ENCODE measurements at regions not wholly inside any gene's neighbourhood (a gene's known extent, or its start where the extent isn't known, plus 50 kb on each side); places are given as distances from the start of the nearest gene placed in this dataset.

DNA sequence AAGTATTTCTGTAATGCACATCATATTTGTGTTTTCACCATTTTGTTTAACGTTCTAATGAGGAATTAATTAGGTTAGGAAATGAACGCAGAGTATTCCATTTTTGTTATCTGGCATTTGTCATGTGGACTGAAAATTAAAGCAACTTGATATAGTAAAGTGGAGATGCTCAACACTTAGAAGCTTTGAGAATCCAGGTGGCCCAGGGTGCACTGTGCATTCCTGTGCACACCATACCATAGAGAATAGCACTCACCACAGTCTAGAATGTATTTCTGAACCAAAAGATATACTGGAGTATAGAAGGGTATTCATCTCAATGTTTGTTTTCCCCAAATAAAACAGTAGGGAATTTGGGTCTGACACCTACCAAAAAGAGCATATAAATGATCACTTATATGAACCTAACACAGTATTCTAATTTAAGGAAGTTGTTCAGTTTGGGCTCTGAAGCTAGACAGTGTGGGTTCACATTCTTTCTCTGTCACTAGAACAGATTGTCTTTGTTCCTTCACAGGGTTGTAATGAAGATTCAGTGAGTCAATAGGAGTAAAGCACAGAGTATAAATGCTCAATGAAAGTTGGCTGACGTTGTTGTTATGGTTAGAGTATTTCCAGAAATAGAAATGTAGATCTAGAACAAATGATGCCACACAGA, 125.6 kb upstream of the DMRT1 start:
- DNase-seq (ENCODE audit: low spot score), result peak; percentile 53
- POLR2A ChIA-PET, result interaction anchor here (1.1 to 14.6 kb wide), 3 partner anchors 9 to 40 kb away, joined by 4 to 320 read pairs (median 6); no protein-coding TSS in a partner anchor
- 57% methylated on average over 3 of the region's 3 CpGs for WGBS (ENCODE audit: low lambda C conversion rate)
- intact Hi-C loops (cut with micrococcal nuclease; ENCODE audit: unreplicated experiment), result loop anchor here (2.0 kb wide), 1 partner anchor 33 kb away; no protein-coding TSS in a partner anchor
- BruUV-seq (replicated peaks), result no TSS peak
- no peaks in the 10 kb centered on the region for H3K9me3 ChIP-seq (ENCODE audit: low read length)
- peaks cover 62% of the 10 kb centered on the region for H4K20me1 ChIP-seq (ENCODE audit: insufficient read depth, low read length)
- in situ Hi-C loops (cut with HindIII; ENCODE audit: extremely low pct_ligation_motif_present, low pct_unique_long_range_greater_than_20kb), result no loop called here
- H3K36me3 ChIP-seq (replicated peaks in 1 of 2; ENCODE audit: control insufficient read depth in 1 of 2, insufficient read depth in 2 of 2, low read length in 2 of 2), result peaks cover 28 to 57% of the 10 kb centered on the region in 2 experiments
- H3K4me1 ChIP-seq (ENCODE audit: insufficient read depth, low read length), result peaks cover 99% of the 10 kb centered on the region
- H3K4me3 ChIP-seq (replicated peaks in 1 of 3; ENCODE audit: insufficient read depth in 1 of 3, low read depth in 2 of 3, low read length in 3 of 3), result peak overlapping the region; percentile 36 to 57 (median 47); a peak in 5 of 6 replicates
- FAIRE-seq, result no peak
- H2AFZ ChIP-seq (ENCODE audit: low read length), result no peak overlapping the region
- ATAC-seq, result peak; percentile 64
- no peak overlapping the region for H3K9ac ChIP-seq (ENCODE audit: insufficient read depth, low read depth, low read length)
- no peaks in the 10 kb centered on the region for H3K27me3 ChIP-seq (ENCODE audit: control insufficient read depth in 1 of 2, insufficient read depth in 2 of 2, low read length in 2 of 2)
- H3K27ac ChIP-seq (ENCODE audit: extremely low read length, insufficient read depth, low read length), result peak overlapping the region; percentile 25
- TF ChIP-seq SOX13 (IDR thresholded peaks at IDR 0.05) (no peak), SOX13 (CRISPR knock-in tag; conservative IDR thresholded peaks at IDR 0.05 in 1 of 2, IDR thresholded peaks at IDR 0.05 in 1 of 2) (0 out of 4 replicates have a peak, but pooled peaks of 1 of the 2 experiments have one; percentile 13), FOSL1 (CRISPR knock-in tag; IDR thresholded peaks at IDR 0.05; ENCODE audit: borderline replicate concordance) (no peak), SAP130 (CRISPR knock-in tag; IDR thresholded peaks at IDR 0.05; ENCODE audit: low read depth) (peak; percentile 42; the same call in 1 of the 2 replicates)
- TF ChIP-seq, protein P1, sequence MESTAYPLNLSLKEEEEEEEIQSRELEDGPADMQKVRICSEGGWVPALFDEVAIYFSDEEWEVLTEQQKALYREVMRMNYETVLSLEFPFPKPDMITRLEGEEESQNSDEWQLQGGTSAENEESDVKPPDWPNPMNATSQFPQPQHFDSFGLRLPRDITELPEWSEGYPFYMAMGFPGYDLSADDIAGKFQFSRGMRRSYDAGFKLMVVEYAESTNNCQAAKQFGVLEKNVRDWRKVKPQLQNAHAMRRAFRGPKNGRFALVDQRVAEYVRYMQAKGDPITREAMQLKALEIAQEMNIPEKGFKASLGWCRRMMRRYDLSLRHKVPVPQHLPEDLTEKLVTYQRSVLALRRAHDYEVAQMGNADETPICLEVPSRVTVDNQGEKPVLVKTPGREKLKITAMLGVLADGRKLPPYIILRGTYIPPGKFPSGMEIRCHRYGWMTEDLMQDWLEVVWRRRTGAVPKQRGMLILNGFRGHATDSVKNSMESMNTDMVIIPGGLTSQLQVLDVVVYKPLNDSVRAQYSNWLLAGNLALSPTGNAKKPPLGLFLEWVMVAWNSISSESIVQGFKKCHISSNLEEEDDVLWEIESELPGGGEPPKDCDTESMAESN (CRISPR knock-in tag; conservative IDR thresholded peaks at IDR 0.05), result no peak
- peaks cover 99% of the 10 kb centered on the region for H3K79me2 ChIP-seq (ENCODE audit: insufficient read depth, low read length)
- H3K4me2 ChIP-seq (ENCODE audit: low read depth, low read length), result peak overlapping the region; percentile 80
- CTCF ChIA-PET (ENCODE audit: low intra/inter-chr PET ratio, low total read pairs), result interaction anchor here (1.1 to 1.2 kb wide), 2 partner anchors 102 to 103 kb away, joined by 3 read pairs; no protein-coding TSS in a partner anchor

Measured in HepG2 (cell line).